Endothelial cell of umbilical vein (primary cell): ENCODE measurements at regions not wholly inside any gene's neighbourhood (a gene's known extent, or its start where the extent isn't known, plus 50 kb on each side); places are given as distances from the start of the nearest gene placed in this dataset.

Experiments
- BruUV-seq: library from RNA; stranded (reverse); fragments of 400-500 nt; replicated peaks from 2 replicates; lab custom pipeline; 2021; lab: Mats Ljungman, UMichigan
- CTCF ChIA-PET: fragments of 300-600, 350-600 bp; sonication (Branson Sonifier 250); formaldehyde crosslinking; loops from one replicate; lab custom pipeline; 2021; ENCODE audit warnings: antibody characterized with exemption, inconsistent platforms; lab: Charles Lee
- POLR2A ChIA-PET: fragments of 300-600, 350-600 bp; sonication (Branson Sonifier 250); formaldehyde crosslinking; loops from one replicate; lab custom pipeline; 2021; ENCODE audit warnings: antibody characterized with exemption, inconsistent platforms; lab: Charles Lee
- DNase-seq: peaks from one replicate; pipeline ENCODE4 v3.0.0-alpha.2; 2011; ENCODE audit warnings: low read depth, low spot score
- FAIRE-seq: peaks from 2 replicates; lab custom pipeline; 2011; peaks lifted over from hg19 to GRCh38; lab: Jason Lieb, UNC
- H2AFZ ChIP-seq: 2 replicates; pipeline ENCODE4 v1.6.0; 2012; ENCODE audit warnings: low read depth, low read length, control low read depth, inconsistent platforms
- H3K27ac ChIP-seq: 2 replicates; pipeline ENCODE4 v1.5.1; 2011; ENCODE audit warnings: low read depth, mild to moderate bottlenecking, control low read depth, low read length, moderate library complexity; ENCODE audit not compliant: insufficient read depth
- H3K27me3 ChIP-seq, 2 experiments: 2 replicates each; pipeline versions ENCODE4 v1.6.0 to v1.6.1; 2011; ENCODE audit warnings: low read length in 2 of 2, mixed read lengths in 1 of 2; ENCODE audit not compliant: control insufficient read depth in 2 of 2, insufficient read depth in 2 of 2
- H3K36me3 ChIP-seq, 2 experiments: 2 replicates in 1 of 2; 3 replicates in 1 of 2; pipeline ENCODE4 v1.5.1; 2011; ENCODE audit warnings: low read length in 2 of 2, mild to moderate bottlenecking in 1 of 2, moderate library complexity in 1 of 2; ENCODE audit not compliant: control insufficient read depth in 2 of 2, insufficient read depth in 2 of 2; ENCODE audit errors: extremely low read depth in 1 of 2
- H3K4me1 ChIP-seq: 3 replicates; pipeline ENCODE4 v1.5.1; 2011; ENCODE audit warnings: mild to moderate bottlenecking, low read length; ENCODE audit not compliant: control insufficient read depth, insufficient read depth; ENCODE audit errors: extremely low read depth
- H3K4me2 ChIP-seq: 2 replicates; pipeline ENCODE4 v1.6.1; 2011; ENCODE audit warnings: low read length, control low read depth, mixed read lengths; ENCODE audit not compliant: insufficient read depth
- H3K4me3 ChIP-seq, 3 experiments: fragments of 200-600 bp in 1 of 3; sonication (generic), shearing (Covaris generic) in 1 of 3; replicated peaks in 1 of 3; 2 replicates each; pipeline ENCODE4 v1.5.1; 2011 to 2016; ENCODE audit warnings: control low read depth in 3 of 3, low read length in 3 of 3, mild to moderate bottlenecking in 2 of 3, inconsistent platforms in 1 of 3, low read depth in 1 of 3, moderate library complexity in 1 of 3; ENCODE audit not compliant: insufficient read depth in 1 of 3
- H3K79me2 ChIP-seq: 2 replicates; pipeline ENCODE4 v1.6.0; 2012; ENCODE audit warnings: low read length, inconsistent platforms; ENCODE audit not compliant: control insufficient read depth, insufficient read depth
- H3K9ac ChIP-seq: replicated peaks from 2 replicates; pipeline ENCODE3; 2011; ENCODE audit warnings: low read length, control low read depth; ENCODE audit not compliant: insufficient read depth; ENCODE audit errors: extremely low read depth
- H3K9me1 ChIP-seq: replicated peaks from 3 replicates; pipeline ENCODE4 v1.6.0; 2011; ENCODE audit warnings: mild to moderate bottlenecking, low read length; ENCODE audit not compliant: control insufficient read depth, insufficient read depth; ENCODE audit errors: extremely low read depth
- H3K9me3 ChIP-seq: replicated peaks from 2 replicates; pipeline ENCODE4 v1.5.1; 2012; ENCODE audit warnings: low read length, inconsistent platforms; ENCODE audit not compliant: control insufficient read depth, insufficient read depth
- H4K20me1 ChIP-seq: replicated peaks from 2 replicates; pipeline ENCODE3; 2011; ENCODE audit warnings: mild to moderate bottlenecking, low read length; ENCODE audit not compliant: control insufficient read depth, insufficient read depth; ENCODE audit errors: extremely low read depth
- EZH2 ChIP-seq: IDR thresholded peaks from 2 replicates; pipeline ENCODE4 v1.6.1; 2012; ENCODE audit warnings: borderline replicate concordance, low read depth, mild to moderate bottlenecking, moderate library complexity, low read length, inconsistent platforms; ENCODE audit not compliant: severe bottlenecking
- FOS ChIP-seq: IDR thresholded peaks from 2 replicates; pipeline ENCODE4 v1.6.1; 2011; ENCODE audit warnings: mild to moderate bottlenecking, low read length, moderate library complexity, borderline replicate concordance; ENCODE audit not compliant: insufficient read depth
- GATA2 ChIP-seq: IDR thresholded peaks from 2 replicates; pipeline ENCODE4 v1.7.0; 2011; ENCODE audit warnings: low read depth, mild to moderate bottlenecking, moderate library complexity, mixed read lengths, low read length; ENCODE audit not compliant: insufficient read length, insufficient read depth
- JUN ChIP-seq: IDR thresholded peaks from 2 replicates; pipeline ENCODE4 v1.6.1; 2011; ENCODE audit warnings: borderline replicate concordance, low read depth; ENCODE audit not compliant: insufficient read length, insufficient read depth
- MYC ChIP-seq: IDR thresholded peaks from one replicate; pipeline ENCODE4 v1.6.1; 2011; ENCODE audit warnings: mild to moderate bottlenecking, low read depth, low read length
- POLR2A ChIP-seq: IDR thresholded peaks from 2 replicates; pipeline ENCODE4 v1.6.1; 2012; ENCODE audit warnings: low read depth, mild to moderate bottlenecking, control low read depth, low read length
- POLR2AphosphoS5 ChIP-seq: IDR thresholded peaks from 2 replicates; pipeline ENCODE4 v1.6.1; 2012; ENCODE audit warnings: low read depth, mild to moderate bottlenecking, control low read depth, low read length, moderate library complexity; ENCODE audit not compliant: insufficient read depth
- dilution Hi-C: fragments of 300-500 bp; cut with MboI; formaldehyde crosslinking; loops from one replicate; pipeline ENCODE4 v1.15.0; 2019; ENCODE audit warnings: low sequenced_read_pairs; ENCODE audit not compliant: extremely low pct_ligation_motif_present
- intact Hi-C: fragments of 100-400 bp; cut with micrococcal nuclease; formaldehyde crosslinking; loops from one replicate; pipeline ENCODE4 v1.10.0; 2022
- TF ChIP-seq, protein P1 (sequence below): IDR thresholded peaks from 2 replicates; pipeline ENCODE4 v1.6.1; 2011; ENCODE audit not compliant: insufficient read depth, insufficient read length
- TF ChIP-seq, protein P2 (sequence below), 2 donors: IDR thresholded peaks; 1 replicate in 1 of 2; 2 replicates in 1 of 2; pipeline ENCODE4 v1.5.1; 2011; ENCODE audit warnings: low read length in 2 of 2, mild to moderate bottlenecking in 2 of 2, moderate library complexity in 2 of 2, control low read depth in 1 of 2, inconsistent platforms in 1 of 2, low read depth in 1 of 2; ENCODE audit not compliant: insufficient read depth in 1 of 2; ENCODE audit errors: extremely low read depth in 1 of 2

DNA sequence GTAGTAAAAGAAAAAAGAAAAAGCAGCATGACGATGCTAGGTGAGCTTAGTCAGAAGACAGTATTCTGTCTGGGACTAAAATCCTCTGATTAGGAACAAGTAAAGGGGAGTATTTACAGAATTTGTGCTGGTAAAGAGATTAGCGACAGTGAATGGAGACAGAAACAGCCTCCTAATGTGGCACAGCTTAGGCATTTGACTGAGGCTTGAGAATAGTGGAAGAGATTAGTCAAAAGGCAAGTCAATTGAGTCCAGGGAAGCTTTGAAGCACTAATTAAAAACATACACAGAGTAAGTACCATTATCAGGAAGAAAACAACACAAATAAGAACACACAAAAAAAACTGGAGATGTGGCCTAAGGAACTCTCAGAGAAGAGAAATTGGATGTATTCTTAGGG, 131.9 kb upstream of the CLEC14A start:
- ChIA-PET POLR2A (no interaction called here), CTCF (interaction anchor here (1.2 kb wide), 1 partner anchor 20 kb away, joined by 3 read pairs; no protein-coding TSS in a partner anchor)
- Histone ChIP-seq H3K79me2 (no peaks in the 10 kb centered on the region), H3K27me3 (no peaks in the 10 kb centered on the region), H3K9ac (no peak overlapping the region), H3K27ac (no peak overlapping the region), H3K36me3 (no peaks in the 10 kb centered on the region), H3K9me3 (no peaks in the 10 kb centered on the region), H3K4me3 (no peak overlapping the region), H3K4me2 (no peak overlapping the region), H2AFZ (no peak overlapping the region), H4K20me1 (no peaks in the 10 kb centered on the region), H3K9me1 (no peaks in the 10 kb centered on the region), H3K4me1 (peaks cover 26% of the 10 kb centered on the region)
- intact Hi-C loops (no loop called here), dilution Hi-C loops (no loop called here)
- TF ChIP-seq, protein P1, sequence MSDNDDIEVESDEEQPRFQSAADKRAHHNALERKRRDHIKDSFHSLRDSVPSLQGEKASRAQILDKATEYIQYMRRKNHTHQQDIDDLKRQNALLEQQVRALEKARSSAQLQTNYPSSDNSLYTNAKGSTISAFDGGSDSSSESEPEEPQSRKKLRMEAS, result no peak
- TF ChIP-seq POLR2AphosphoS5, result no peak
- no peak for TF ChIP-seq JUN
- TF ChIP-seq EZH2, result no peak
- no peak for TF ChIP-seq POLR2A
- TF ChIP-seq MYC, result no peak
- no peak for TF ChIP-seq GATA2
- TF ChIP-seq FOS, result no peak
- TF ChIP-seq, protein P2, sequence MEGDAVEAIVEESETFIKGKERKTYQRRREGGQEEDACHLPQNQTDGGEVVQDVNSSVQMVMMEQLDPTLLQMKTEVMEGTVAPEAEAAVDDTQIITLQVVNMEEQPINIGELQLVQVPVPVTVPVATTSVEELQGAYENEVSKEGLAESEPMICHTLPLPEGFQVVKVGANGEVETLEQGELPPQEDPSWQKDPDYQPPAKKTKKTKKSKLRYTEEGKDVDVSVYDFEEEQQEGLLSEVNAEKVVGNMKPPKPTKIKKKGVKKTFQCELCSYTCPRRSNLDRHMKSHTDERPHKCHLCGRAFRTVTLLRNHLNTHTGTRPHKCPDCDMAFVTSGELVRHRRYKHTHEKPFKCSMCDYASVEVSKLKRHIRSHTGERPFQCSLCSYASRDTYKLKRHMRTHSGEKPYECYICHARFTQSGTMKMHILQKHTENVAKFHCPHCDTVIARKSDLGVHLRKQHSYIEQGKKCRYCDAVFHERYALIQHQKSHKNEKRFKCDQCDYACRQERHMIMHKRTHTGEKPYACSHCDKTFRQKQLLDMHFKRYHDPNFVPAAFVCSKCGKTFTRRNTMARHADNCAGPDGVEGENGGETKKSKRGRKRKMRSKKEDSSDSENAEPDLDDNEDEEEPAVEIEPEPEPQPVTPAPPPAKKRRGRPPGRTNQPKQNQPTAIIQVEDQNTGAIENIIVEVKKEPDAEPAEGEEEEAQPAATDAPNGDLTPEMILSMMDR (IDR thresholded peaks at IDR 0.05; ENCODE audit: extremely low read depth in 1 of 2, insufficient read depth in 1 of 2, low read depth in 1 of 2, low read length in 2 of 2), result no peak
- no TSS peak for BruUV-seq
- no peak for FAIRE-seq
- no peak for DNase-seq
